Sigmoid colon (tissue), 6 donors: ENCODE measurements at regions not wholly inside any gene's neighbourhood (a gene's known extent, or its start where the extent isn't known, plus 50 kb on each side); places are given as distances from the start of the nearest gene placed in this dataset.
"Not testable (repeated sequence)": the region's sequence is repeated elsewhere in the genome, so short reads cannot be mapped to it uniquely, and the experiment has no call there.

ENCODE experiments used
- DNase-seq: peaks from one replicate; pipeline ENCODE4 v3.0.0-alpha.2; 2019
- H3K27ac ChIP-seq, 4 donors: fragments of 200-600 bp; sonication (generic); one replicate each; pipeline ENCODE4 v1.5.1; 2016 to 2019; ENCODE audit warnings: mild to moderate bottlenecking in 1 of 4
- H3K27me3 ChIP-seq, 3 donors: fragments of 200-600 bp; sonication (generic); one replicate each; pipeline ENCODE4 v1.5.1; 2019; ENCODE audit warnings: mild to moderate bottlenecking in 1 of 3
- H3K36me3 ChIP-seq, 4 donors: fragments of 200-600 bp; sonication (generic); one replicate each; pipeline ENCODE4 v1.5.1; 2016 to 2019
- H3K4me1 ChIP-seq, 4 donors: fragments of 200-600 bp; sonication (generic); one replicate each; pipeline ENCODE4 v1.5.1; 2017 to 2019
- H3K4me3 ChIP-seq, 4 donors: fragments of 200-600 bp; sonication (generic); one replicate each; pipeline ENCODE4 v1.5.1; 2017 to 2019; ENCODE audit warnings: mild to moderate bottlenecking in 2 of 4, moderate library complexity in 1 of 4
- H3K9me3 ChIP-seq, 4 donors: fragments of 200-600 bp in 3 of 4; sonication (generic) in 3 of 4; one replicate each; pipeline versions ENCODE4 v1.5.1 to v1.6.1; 2013 to 2019
- EP300 ChIP-seq, 4 donors: sonication (generic); formaldehyde crosslinking; IDR thresholded peaks; one replicate each; pipeline ENCODE4 v1.6.1; 2017; ENCODE audit warnings: antibody characterized with exemption in 4 of 4
- POLR2A ChIP-seq, 2 donors: fragments of 450-650 bp; IDR thresholded peaks; one replicate each; pipeline ENCODE4 v1.6.1; 2016; ENCODE audit warnings: antibody characterized with exemption in 2 of 2, mild to moderate bottlenecking in 2 of 2, moderate library complexity in 2 of 2
- POLR2AphosphoS5 ChIP-seq, 4 donors: sonication (generic); formaldehyde crosslinking; IDR thresholded peaks; one replicate each; pipeline ENCODE4 v1.6.1; 2017; ENCODE audit warnings: antibody characterized with exemption in 4 of 4
- WGBS, 2 donors: extraction: QIAGEN DNeasy Blood & Tissue Kit; methylation state at CpG; one replicate each; pipeline ENCODE4 v1.1.7; 2013; 5-methylcytosine and 5-hydroxymethylcytosine counted together
- intact Hi-C: fragments of 100-400 bp; cut with DNase I; formaldehyde crosslinking; loops from one replicate; pipeline ENCODE4 v1.15.1; 2023
- TF ChIP-seq, protein P1 (sequence below), 4 experiments: fragments of 450-650 bp in 3 of 4; fragments of 200-600 bp in 1 of 4; IDR thresholded peaks; one replicate each; pipeline ENCODE4 v1.5.1; 2016 to 2019; ENCODE audit warnings: antibody characterized with exemption in 4 of 4, mild to moderate bottlenecking in 3 of 4, moderate library complexity in 2 of 4
- donor health status: healthy with polysubstance abuse.
- donor health status: healthy.

DNA sequence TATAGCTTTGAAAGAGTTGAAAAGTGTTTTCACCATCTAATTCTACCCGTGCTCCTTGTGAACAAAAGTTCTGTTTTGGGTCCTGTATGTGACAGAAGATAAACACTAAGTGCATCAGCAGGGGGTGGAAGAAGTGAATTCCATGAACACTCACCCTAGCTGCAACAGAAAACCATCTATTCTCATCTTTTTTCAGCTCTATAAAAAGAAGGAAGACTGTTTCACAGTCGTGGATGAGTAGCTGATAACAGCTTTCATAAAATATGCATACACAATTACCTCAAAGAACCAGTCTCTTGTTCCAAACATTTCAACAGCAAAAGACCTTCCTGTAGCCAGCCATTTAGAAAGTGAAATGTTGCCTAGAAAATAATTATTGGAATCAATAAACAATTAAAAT is 281.7 kb upstream of the RASGRP1 start:
- 46 to 57% methylated on average over 2 of the region's 2 CpGs for WGBS, 2 donors
- H3K4me3 ChIP-seq: no peak overlapping the region
- H3K27me3 ChIP-seq: no peaks in the 10 kb centered on the region
- no peaks in the 10 kb centered on the region for H3K36me3 ChIP-seq
- DNase-seq: no peak
- H3K4me1 ChIP-seq: peaks cover 0 to 35% (median 9%) of the 10 kb centered on the region in 4 donors
- H3K27ac ChIP-seq: peak overlapping the region in 2 of 4 donors; percentile 20 to 21
- intact Hi-C loops: no loop called here
- no peak for TF ChIP-seq POLR2AphosphoS5 (IDR thresholded peaks at IDR 0.05)
- TF ChIP-seq, protein P1, sequence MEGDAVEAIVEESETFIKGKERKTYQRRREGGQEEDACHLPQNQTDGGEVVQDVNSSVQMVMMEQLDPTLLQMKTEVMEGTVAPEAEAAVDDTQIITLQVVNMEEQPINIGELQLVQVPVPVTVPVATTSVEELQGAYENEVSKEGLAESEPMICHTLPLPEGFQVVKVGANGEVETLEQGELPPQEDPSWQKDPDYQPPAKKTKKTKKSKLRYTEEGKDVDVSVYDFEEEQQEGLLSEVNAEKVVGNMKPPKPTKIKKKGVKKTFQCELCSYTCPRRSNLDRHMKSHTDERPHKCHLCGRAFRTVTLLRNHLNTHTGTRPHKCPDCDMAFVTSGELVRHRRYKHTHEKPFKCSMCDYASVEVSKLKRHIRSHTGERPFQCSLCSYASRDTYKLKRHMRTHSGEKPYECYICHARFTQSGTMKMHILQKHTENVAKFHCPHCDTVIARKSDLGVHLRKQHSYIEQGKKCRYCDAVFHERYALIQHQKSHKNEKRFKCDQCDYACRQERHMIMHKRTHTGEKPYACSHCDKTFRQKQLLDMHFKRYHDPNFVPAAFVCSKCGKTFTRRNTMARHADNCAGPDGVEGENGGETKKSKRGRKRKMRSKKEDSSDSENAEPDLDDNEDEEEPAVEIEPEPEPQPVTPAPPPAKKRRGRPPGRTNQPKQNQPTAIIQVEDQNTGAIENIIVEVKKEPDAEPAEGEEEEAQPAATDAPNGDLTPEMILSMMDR (IDR thresholded peaks at IDR 0.05): no peak
- TF ChIP-seq POLR2A (IDR thresholded peaks at IDR 0.05): no peak
- TF ChIP-seq EP300 (IDR thresholded peaks at IDR 0.05): no peak
- H3K9me3 ChIP-seq: no peaks in the 10 kb centered on the region

DNA sequence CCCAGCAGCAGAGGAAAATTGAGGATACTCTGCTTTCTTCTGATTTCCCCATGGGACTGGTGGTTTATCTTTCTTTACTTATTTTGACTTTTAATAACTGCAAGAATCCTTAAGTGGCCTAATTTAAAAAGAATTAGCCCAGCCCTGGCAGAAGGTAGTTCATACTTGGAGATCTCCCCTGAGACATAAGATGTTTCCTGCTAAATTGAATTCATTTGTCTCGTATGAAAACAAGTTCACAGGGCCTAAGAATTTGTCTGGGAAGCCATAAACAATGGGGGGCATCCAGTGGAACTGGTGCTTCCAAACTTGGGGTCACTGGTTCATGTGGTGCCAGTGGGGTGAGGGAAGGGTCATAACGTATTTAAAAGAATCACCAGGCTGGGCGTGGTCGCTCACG is 283.1 kb upstream of the RASGRP1 start:
- no peaks in the 10 kb centered on the region for H3K27me3 ChIP-seq
- no peak for DNase-seq
- TF ChIP-seq POLR2A (IDR thresholded peaks at IDR 0.05) (no peak), POLR2AphosphoS5 (IDR thresholded peaks at IDR 0.05) (no peak), EP300 (IDR thresholded peaks at IDR 0.05) (no peak)
- TF ChIP-seq, protein P1 (IDR thresholded peaks at IDR 0.05): no peak
- H3K36me3 ChIP-seq: no peaks in the 10 kb centered on the region
- intact Hi-C loops: no loop called here
- no peak overlapping the region for H3K4me3 ChIP-seq
- H3K9me3 ChIP-seq: no peaks in the 10 kb centered on the region
- WGBS, 2 donors: 88 to 94% methylated on average over 5 of the region's 5 CpGs
- H3K4me1 ChIP-seq: peaks cover 0 to 35% (median 9%) of the 10 kb centered on the region in 4 donors
- no peak overlapping the region for H3K27ac ChIP-seq

DNA sequence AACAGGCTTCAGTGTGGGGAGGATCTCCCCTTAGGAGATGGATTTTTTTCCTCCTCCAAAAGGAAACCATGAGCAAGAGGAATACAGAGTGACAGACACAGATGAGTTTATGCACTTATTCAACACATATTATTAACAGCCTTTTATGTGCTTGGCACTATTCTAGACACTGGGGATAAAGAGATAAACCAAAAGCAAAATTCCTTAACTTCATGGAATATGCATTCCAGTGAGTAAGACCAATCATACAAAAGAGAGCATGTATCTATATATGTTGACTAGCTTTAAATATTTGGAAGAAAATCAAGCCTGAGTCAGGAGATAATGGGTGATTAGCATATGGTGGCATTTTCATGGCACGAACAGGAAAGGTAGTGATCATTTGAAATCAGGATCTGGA is 284.4 kb upstream of the RASGRP1 start:
- Histone ChIP-seq H3K27me3 (no peaks in the 10 kb centered on the region), H3K27ac (no peak overlapping the region), H3K36me3 (no peaks in the 10 kb centered on the region), H3K4me3 (no peak overlapping the region), H3K4me1 (peaks cover 0 to 22% (median 6%) of the 10 kb centered on the region in 4 donors), H3K9me3 (no peaks in the 10 kb centered on the region)
- TF ChIP-seq POLR2AphosphoS5 (IDR thresholded peaks at IDR 0.05) (no peak), POLR2A (IDR thresholded peaks at IDR 0.05) (no peak), EP300 (IDR thresholded peaks at IDR 0.05) (no peak)
- TF ChIP-seq, protein P1 (IDR thresholded peaks at IDR 0.05): no peak
- WGBS, 2 donors: 0 to 39% methylated on average over 1 of the region's 1 CpG
- intact Hi-C loops: no loop called here
- no peak for DNase-seq

DNA sequence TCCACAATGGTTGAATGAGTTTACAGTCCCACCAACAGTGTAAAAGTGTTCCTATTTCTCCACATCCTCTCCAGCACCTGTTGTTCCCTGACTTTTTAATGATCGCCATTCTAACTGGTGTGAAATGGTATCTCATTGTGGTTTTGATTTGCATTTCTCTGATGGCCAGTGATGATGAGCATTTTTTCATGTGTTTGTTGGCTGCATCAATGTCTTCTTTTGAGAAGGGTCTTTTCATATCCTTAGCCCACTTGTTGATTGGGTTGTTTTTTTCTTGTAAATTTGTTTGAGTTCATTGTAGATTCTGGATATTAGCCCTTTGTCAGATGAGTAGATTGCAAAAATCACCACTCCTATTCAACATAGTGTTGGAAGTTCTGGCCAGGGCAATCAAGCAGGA is 287.6 kb upstream of the RASGRP1 start:
- H3K27ac ChIP-seq, H3K4me3 ChIP-seq, H3K9me3 ChIP-seq, H3K36me3 ChIP-seq, H3K27me3 ChIP-seq, DNase-seq, H3K4me1 ChIP-seq, intact Hi-C loops: not testable (repeated sequence)
- no CpG with 5 or more reads among the region's 1 CpG for WGBS, 2 donors

DNA sequence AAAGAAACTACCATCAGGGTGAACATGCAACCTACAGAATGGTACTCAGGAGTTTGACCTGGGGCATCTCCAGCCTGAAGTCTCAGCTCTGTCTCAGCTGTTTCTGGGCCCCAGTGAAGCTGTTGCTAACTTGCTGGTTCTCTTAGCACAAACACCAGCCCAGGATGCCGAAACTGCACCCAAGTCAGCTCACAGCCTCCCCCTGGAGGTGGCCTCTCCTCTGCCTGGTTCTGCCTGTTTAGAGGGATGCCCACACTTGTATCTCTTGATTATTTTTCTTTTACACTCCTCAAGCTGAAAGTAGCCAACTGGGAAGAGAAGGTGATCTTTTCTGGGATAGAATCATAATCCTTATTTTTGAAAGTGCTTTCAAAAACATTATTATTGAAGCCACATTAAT is 289.0 kb upstream of the RASGRP1 start:
- no peaks in the 10 kb centered on the region for H3K4me1 ChIP-seq
- DNase-seq: no peak
- H3K27ac ChIP-seq: no peak overlapping the region
- TF ChIP-seq EP300 (IDR thresholded peaks at IDR 0.05): no peak
- TF ChIP-seq POLR2AphosphoS5 (IDR thresholded peaks at IDR 0.05): no peak
- no peak for TF ChIP-seq POLR2A (IDR thresholded peaks at IDR 0.05)
- TF ChIP-seq, protein P1 (IDR thresholded peaks at IDR 0.05): no peak
- no peaks in the 10 kb centered on the region for H3K36me3 ChIP-seq
- no peak overlapping the region for H3K4me3 ChIP-seq
- H3K27me3 ChIP-seq: no peaks in the 10 kb centered on the region
- intact Hi-C loops: no loop called here
- no peaks in the 10 kb centered on the region for H3K9me3 ChIP-seq
- 75 to 76% methylated on average over 1 of the region's 1 CpG for WGBS, 2 donors
